Stomach (tissue), 4 donors: ENCODE measurements at regions not wholly inside any gene's neighbourhood (a gene's known extent, or its start where the extent isn't known, plus 50 kb on each side); places are given as distances from the start of the nearest gene placed in this dataset.

Source experiments
- POLR2A ChIP-seq, 4 donors: fragments of 450-650 bp; IDR thresholded peaks; one replicate each; pipeline ENCODE4 v1.6.1; 2016; ENCODE audit warnings: antibody characterized with exemption in 4 of 4, control low read depth in 2 of 4, mild to moderate bottlenecking in 1 of 4, moderate library complexity in 1 of 4
- POLR2AphosphoS5 ChIP-seq, 3 donors: sonication (generic); formaldehyde crosslinking; IDR thresholded peaks; one replicate each; pipeline ENCODE4 v1.6.1; 2016; ENCODE audit warnings: antibody characterized with exemption in 3 of 3
- TF ChIP-seq, protein P1 (sequence below), 7 experiments: fragments of 450-650 bp in 4 of 7; fragments of 200-600 bp in 3 of 7; sonication (generic) in 3 of 7; IDR thresholded peaks; one replicate each; pipeline ENCODE4 v1.5.1; 2016 to 2019; ENCODE audit warnings: antibody characterized with exemption in 7 of 7, control low read depth in 2 of 7, mild to moderate bottlenecking in 1 of 7

GRCh38 chr18:4578449-4578848 lies 123.3 kb upstream of the DLGAP1 start:
- TF ChIP-seq, protein P1, sequence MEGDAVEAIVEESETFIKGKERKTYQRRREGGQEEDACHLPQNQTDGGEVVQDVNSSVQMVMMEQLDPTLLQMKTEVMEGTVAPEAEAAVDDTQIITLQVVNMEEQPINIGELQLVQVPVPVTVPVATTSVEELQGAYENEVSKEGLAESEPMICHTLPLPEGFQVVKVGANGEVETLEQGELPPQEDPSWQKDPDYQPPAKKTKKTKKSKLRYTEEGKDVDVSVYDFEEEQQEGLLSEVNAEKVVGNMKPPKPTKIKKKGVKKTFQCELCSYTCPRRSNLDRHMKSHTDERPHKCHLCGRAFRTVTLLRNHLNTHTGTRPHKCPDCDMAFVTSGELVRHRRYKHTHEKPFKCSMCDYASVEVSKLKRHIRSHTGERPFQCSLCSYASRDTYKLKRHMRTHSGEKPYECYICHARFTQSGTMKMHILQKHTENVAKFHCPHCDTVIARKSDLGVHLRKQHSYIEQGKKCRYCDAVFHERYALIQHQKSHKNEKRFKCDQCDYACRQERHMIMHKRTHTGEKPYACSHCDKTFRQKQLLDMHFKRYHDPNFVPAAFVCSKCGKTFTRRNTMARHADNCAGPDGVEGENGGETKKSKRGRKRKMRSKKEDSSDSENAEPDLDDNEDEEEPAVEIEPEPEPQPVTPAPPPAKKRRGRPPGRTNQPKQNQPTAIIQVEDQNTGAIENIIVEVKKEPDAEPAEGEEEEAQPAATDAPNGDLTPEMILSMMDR (IDR thresholded peaks at IDR 0.05): no peak
- TF ChIP-seq POLR2A (IDR thresholded peaks at IDR 0.05): no peak
- no peak for TF ChIP-seq POLR2AphosphoS5 (IDR thresholded peaks at IDR 0.05)
